Central memory CD4-positive, alpha-beta T cell (primary cell): ENCODE measurements at regions not wholly inside any gene's neighbourhood (a gene's known extent, or its start where the extent isn't known, plus 50 kb on each side); places are given as distances from the start of the nearest gene placed in this dataset.
"Not testable (repeated sequence)": the region's sequence is repeated elsewhere in the genome, so short reads cannot be mapped to it uniquely, and the experiment has no call there.

Experiments used
- DNase-seq: peaks from one replicate; pipeline ENCODE4 v3.0.0; 2022

- DNase-seq = not testable (repeated sequence)
Observed at GRCh38 chr20:26373066-26373465, 676.4 kb upstream of the ZNF337 start.

- no peak for DNase-seq
Observed at GRCh38 chr20:26354511-26354910, 657.9 kb upstream of the ZNF337 start.

GRCh38 chr20:26347396-26347795 is 650.7 kb upstream of the ZNF337 start:
- DNase-seq = no peak

GRCh38 chr20:26340460-26341065 is 643.9 kb upstream of the ZNF337 start:
- DNase-seq = not testable (repeated sequence)

GRCh38 chr20:26324177-26324576 is 627.5 kb upstream of the ZNF337 start:
- no peak for DNase-seq

- DNase-seq = no peak
Observed at GRCh38 chr20:26315054-26315453, 618.4 kb upstream of the ZNF337 start.

GRCh38 chr20:26309720-26310119 is 613.1 kb upstream of the ZNF337 start:
- DNase-seq = not testable (repeated sequence)

- no peak for DNase-seq
Observed at GRCh38 chr20:26308961-26309360, 612.3 kb upstream of the ZNF337 start.

- no peak for DNase-seq
Observed at GRCh38 chr20:26295006-26295405, 598.4 kb upstream of the ZNF337 start.

GRCh38 chr20:26288379-26289061 is 591.9 kb upstream of the ZNF337 start:
- DNase-seq = not testable (repeated sequence)

GRCh38 chr20:26279238-26279637 is 582.6 kb upstream of the ZNF337 start:
- no peak for DNase-seq

GRCh38 chr20:26277339-26277738 is 580.7 kb upstream of the ZNF337 start:
- no peak for DNase-seq

GRCh38 chr20:26276554-26277210 is 580.0 kb upstream of the ZNF337 start:
- no peak for DNase-seq

GRCh38 chr20:26268762-26269161 is 572.1 kb upstream of the ZNF337 start:
- DNase-seq = not testable (repeated sequence)

GRCh38 chr20:26260925-26261324 is 564.3 kb upstream of the ZNF337 start:
- DNase-seq = not testable (repeated sequence)

GRCh38 chr20:26252311-26252975 is 555.8 kb upstream of the ZNF337 start:
- peak; percentile 46 for DNase-seq

- DNase-seq = not testable (repeated sequence)
Observed at GRCh38 chr20:26251376-26251775, 554.7 kb upstream of the ZNF337 start.

GRCh38 chr20:26250249-26251114 is 553.8 kb upstream of the ZNF337 start:
- not testable (repeated sequence) for DNase-seq

GRCh38 chr20:26243731-26244130 is 547.1 kb upstream of the ZNF337 start:
- DNase-seq = no peak

GRCh38 chr20:26220609-26221008 is 524.0 kb upstream of the ZNF337 start:
- not testable (repeated sequence) for DNase-seq

GRCh38 chr20:26219546-26219945 is 522.9 kb upstream of the ZNF337 start:
- DNase-seq = not testable (repeated sequence)

- no peak for DNase-seq
Observed at GRCh38 chr20:26218301-26218700, 521.6 kb upstream of the ZNF337 start.
